CD4-positive, alpha-beta memory T cell (primary cell): ENCODE measurements at regions not wholly inside any gene's neighbourhood (a gene's known extent, or its start where the extent isn't known, plus 50 kb on each side); places are given as distances from the start of the nearest gene placed in this dataset.

Experiments used
- CTCF ChIA-PET: fragments of 350-600 bp; sonication (Branson Sonifier 250); formaldehyde crosslinking; loops from one replicate; lab custom pipeline; 2021; ENCODE audit warnings: inconsistent platforms; ENCODE audit not compliant: partially characterized antibody; lab: Charles Lee
- POLR2A ChIA-PET: fragments of 350-600 bp; sonication (Branson Sonifier 250); formaldehyde crosslinking; loops from one replicate; lab custom pipeline; 2021; ENCODE audit not compliant: partially characterized antibody; lab: Charles Lee
- DNase-seq, 5 donors: peaks; one replicate each; pipeline versions ENCODE4 v3.0.0 to v3.0.0-alpha.2; 2020 to 2022; ENCODE audit warnings: mixed read lengths in 1 of 5
- H3K27ac ChIP-seq: one replicate; pipeline ENCODE4 v1.7.0; 2013; ENCODE audit warnings: low read depth, low read length
- H3K27me3 ChIP-seq: 2 replicates; pipeline ENCODE4 v1.7.0; 2013; ENCODE audit warnings: mild to moderate bottlenecking, low read length, moderate library complexity; ENCODE audit not compliant: insufficient read depth
- H3K36me3 ChIP-seq: 2 replicates; pipeline ENCODE4 v1.7.0; 2013; ENCODE audit warnings: mild to moderate bottlenecking, low read length, moderate library complexity; ENCODE audit not compliant: insufficient read depth
- H3K4me1 ChIP-seq: 2 replicates; pipeline ENCODE4 v1.7.0; 2013; ENCODE audit warnings: mild to moderate bottlenecking, low read length, moderate library complexity; ENCODE audit not compliant: insufficient read depth
- H3K4me3 ChIP-seq, 2 donors: one replicate each; pipeline ENCODE4 v1.7.0; 2013; ENCODE audit warnings: low read length in 2 of 2, mild to moderate bottlenecking in 1 of 2
- H3K9me3 ChIP-seq, 2 donors: one replicate each; pipeline ENCODE4 v1.7.0; 2013; ENCODE audit warnings: low read length in 2 of 2, control low read depth in 1 of 2; ENCODE audit not compliant: control insufficient read depth in 1 of 2
- H3K27ac Mint-ChIP-seq, 7 donors: one replicate each; pipeline ENCODE4 v1.8.0; 2020 to 2021; ENCODE audit warnings: mixed read lengths in 7 of 7, mild to moderate bottlenecking in 6 of 7, inconsistent platforms in 3 of 7, moderate library complexity in 3 of 7
- H3K27me3 Mint-ChIP-seq, 2 donors: one replicate each; pipeline ENCODE4 v1.8.0; 2020 to 2021; ENCODE audit warnings: mixed read lengths in 2 of 2
- H3K36me3 Mint-ChIP-seq, 2 donors: one replicate each; pipeline ENCODE4 v1.8.0; 2020 to 2021; ENCODE audit warnings: mixed read lengths in 2 of 2, inconsistent platforms in 1 of 2, mild to moderate bottlenecking in 1 of 2
- H3K4me1 Mint-ChIP-seq, 4 donors: one replicate each; pipeline ENCODE4 v1.8.0; 2020 to 2021; ENCODE audit warnings: mixed read lengths in 4 of 4, mild to moderate bottlenecking in 1 of 4
- H3K4me3 Mint-ChIP-seq, 8 donors: one replicate each; pipeline ENCODE4 v1.8.0; 2020 to 2021; ENCODE audit warnings: mixed read lengths in 8 of 8, mild to moderate bottlenecking in 7 of 8, moderate library complexity in 6 of 8, inconsistent platforms in 3 of 8
- H3K9me3 Mint-ChIP-seq, 8 donors: one replicate each; pipeline ENCODE4 v1.8.0; 2020 to 2021; ENCODE audit warnings: mixed read lengths in 8 of 8, mild to moderate bottlenecking in 5 of 8, inconsistent platforms in 3 of 8, moderate library complexity in 1 of 8
- intact Hi-C: fragments of 100-400 bp; cut with micrococcal nuclease; formaldehyde crosslinking; loops from one replicate; pipeline ENCODE4 v1.15.1; 2023

GRCh38 chr2:6024229-6024628 is 332.0 kb downstream of the SOX11 start:
- no peaks in the 10 kb centered on the region for H3K27me3 ChIP-seq
- H3K27ac ChIP-seq, result no peak overlapping the region
- peaks cover 0 to 3% (median under 1%) of the 10 kb centered on the region in 8 donors for H3K9me3 Mint-ChIP-seq
- ChIA-PET POLR2A (no interaction called here), CTCF (no interaction called here)
- H3K4me1 ChIP-seq, result no peaks in the 10 kb centered on the region
- no peak overlapping the region for H3K4me3 ChIP-seq
- H3K36me3 ChIP-seq, result no peaks in the 10 kb centered on the region
- H3K4me3 Mint-ChIP-seq, result no peak overlapping the region
- no peak for DNase-seq
- no peaks in the 10 kb centered on the region for H3K36me3 Mint-ChIP-seq
- H3K4me1 Mint-ChIP-seq, result no peaks in the 10 kb centered on the region
- H3K9me3 ChIP-seq, result no peaks in the 10 kb centered on the region
- H3K27me3 Mint-ChIP-seq, result no peaks in the 10 kb centered on the region
- intact Hi-C loops, result no loop called here
- no peak overlapping the region for H3K27ac Mint-ChIP-seq

- Mint-ChIP-seq H3K4me3 (no peak overlapping the region), H3K27me3 (no peaks in the 10 kb centered on the region), H3K27ac (no peak overlapping the region), H3K4me1 (no peaks in the 10 kb centered on the region), H3K9me3 (peaks cover 0 to 3% (median under 1%) of the 10 kb centered on the region in 8 donors), H3K36me3 (no peaks in the 10 kb centered on the region)
- Histone ChIP-seq H3K9me3 (no peaks in the 10 kb centered on the region), H3K27me3 (no peaks in the 10 kb centered on the region), H3K27ac (no peak overlapping the region), H3K4me3 (no peak overlapping the region), H3K36me3 (no peaks in the 10 kb centered on the region), H3K4me1 (no peaks in the 10 kb centered on the region)
- no peak for DNase-seq
- intact Hi-C loops, result no loop called here
- POLR2A ChIA-PET, result no interaction called here
- CTCF ChIA-PET, result no interaction called here
Measured at GRCh38 chr2:6024784-6025183, 332.6 kb downstream of the SOX11 start.

- H3K4me3 ChIP-seq, result no peak overlapping the region
- ChIA-PET POLR2A (no interaction called here), CTCF (no interaction called here)
- H3K27ac ChIP-seq, result no peak overlapping the region
- no peaks in the 10 kb centered on the region for H3K27me3 Mint-ChIP-seq
- no peak overlapping the region for H3K27ac Mint-ChIP-seq
- no peaks in the 10 kb centered on the region for H3K4me1 Mint-ChIP-seq
- H3K9me3 Mint-ChIP-seq, result peaks cover 0 to 5% (median 1%) of the 10 kb centered on the region in 8 donors
- no peaks in the 10 kb centered on the region for H3K27me3 ChIP-seq
- no peak overlapping the region for H3K4me3 Mint-ChIP-seq
- DNase-seq, result no peak
- no peaks in the 10 kb centered on the region for H3K36me3 ChIP-seq
- intact Hi-C loops, result no loop called here
- H3K36me3 Mint-ChIP-seq, result no peaks in the 10 kb centered on the region
- H3K9me3 ChIP-seq, result no peaks in the 10 kb centered on the region
- no peaks in the 10 kb centered on the region for H3K4me1 ChIP-seq
Measured at GRCh38 chr2:6025391-6025790, 333.2 kb downstream of the SOX11 start.

GRCh38 chr2:6027066-6027465 is 334.9 kb downstream of the SOX11 start:
- Histone ChIP-seq H3K27me3 (no peaks in the 10 kb centered on the region), H3K9me3 (no peaks in the 10 kb centered on the region), H3K4me1 (no peaks in the 10 kb centered on the region), H3K27ac (no peak overlapping the region), H3K36me3 (no peaks in the 10 kb centered on the region), H3K4me3 (no peak overlapping the region)
- no peak overlapping the region for H3K4me3 Mint-ChIP-seq
- no peak for DNase-seq
- intact Hi-C loops, result no loop called here
- H3K27me3 Mint-ChIP-seq, result no peaks in the 10 kb centered on the region
- H3K4me1 Mint-ChIP-seq, result no peaks in the 10 kb centered on the region
- peaks cover 0 to 5% (median under 1%) of the 10 kb centered on the region in 8 donors for H3K9me3 Mint-ChIP-seq
- no peaks in the 10 kb centered on the region for H3K36me3 Mint-ChIP-seq
- H3K27ac Mint-ChIP-seq, result no peak overlapping the region
- ChIA-PET POLR2A (no interaction called here), CTCF (no interaction called here)

GRCh38 chr2:6031200-6031867 is 339.1 kb downstream of the SOX11 start:
- CTCF ChIA-PET, result no interaction called here
- Mint-ChIP-seq H3K27me3 (no peaks in the 10 kb centered on the region), H3K4me1 (no peaks in the 10 kb centered on the region), H3K9me3 (peaks cover 0 to 5% (median 1%) of the 10 kb centered on the region in 8 donors), H3K36me3 (no peaks in the 10 kb centered on the region), H3K4me3 (no peak overlapping the region), H3K27ac (no peak overlapping the region)
- no peak for DNase-seq
- H3K27ac ChIP-seq, result no peak overlapping the region
- H3K9me3 ChIP-seq, result no peaks in the 10 kb centered on the region
- intact Hi-C loops, result no loop called here
- no peaks in the 10 kb centered on the region for H3K36me3 ChIP-seq
- H3K4me1 ChIP-seq, result no peaks in the 10 kb centered on the region
- H3K4me3 ChIP-seq, result no peak overlapping the region
- POLR2A ChIA-PET, result no interaction called here
- H3K27me3 ChIP-seq, result no peaks in the 10 kb centered on the region

GRCh38 chr2:6036211-6036610 is 344.0 kb downstream of the SOX11 start:
- peaks cover 0 to 4% (median under 1%) of the 10 kb centered on the region in 8 donors for H3K9me3 Mint-ChIP-seq
- POLR2A ChIA-PET, result no interaction called here
- no peak overlapping the region for H3K27ac ChIP-seq
- H3K27ac Mint-ChIP-seq, result no peak overlapping the region
- H3K27me3 ChIP-seq, result no peaks in the 10 kb centered on the region
- intact Hi-C loops, result no loop called here
- H3K4me1 ChIP-seq, result no peaks in the 10 kb centered on the region
- H3K4me1 Mint-ChIP-seq, result no peaks in the 10 kb centered on the region
- no peaks in the 10 kb centered on the region for H3K36me3 Mint-ChIP-seq
- no peaks in the 10 kb centered on the region for H3K36me3 ChIP-seq
- H3K4me3 Mint-ChIP-seq, result no peak overlapping the region
- no peak overlapping the region for H3K4me3 ChIP-seq
- no peaks in the 10 kb centered on the region for H3K27me3 Mint-ChIP-seq
- CTCF ChIA-PET, result no interaction called here
- H3K9me3 ChIP-seq, result no peaks in the 10 kb centered on the region
- no peak for DNase-seq

- no peaks in the 10 kb centered on the region for H3K27me3 Mint-ChIP-seq
- H3K4me1 ChIP-seq, result no peaks in the 10 kb centered on the region
- no peak for DNase-seq
- H3K36me3 ChIP-seq, result no peaks in the 10 kb centered on the region
- H3K27ac Mint-ChIP-seq, result no peak overlapping the region
- H3K4me1 Mint-ChIP-seq, result no peaks in the 10 kb centered on the region
- H3K27me3 ChIP-seq, result no peaks in the 10 kb centered on the region
- no peak overlapping the region for H3K4me3 Mint-ChIP-seq
- H3K36me3 Mint-ChIP-seq, result no peaks in the 10 kb centered on the region
- no peak overlapping the region for H3K27ac ChIP-seq
- intact Hi-C loops, result no loop called here
- CTCF ChIA-PET, result no interaction called here
- no peak overlapping the region for H3K4me3 ChIP-seq
- POLR2A ChIA-PET, result no interaction called here
- peaks cover 0 to 14% (median 7%) of the 10 kb centered on the region in 8 donors for H3K9me3 Mint-ChIP-seq
- H3K9me3 ChIP-seq, result no peaks in the 10 kb centered on the region
Measured at GRCh38 chr2:6043238-6043637, 351.1 kb downstream of the SOX11 start.
